NCI-H69 (cell line): ENCODE measurements at regions not wholly inside any gene's neighbourhood (a gene's known extent, or its start where the extent isn't known, plus 50 kb on each side); places are given as distances from the start of the nearest gene placed in this dataset.

Experiments
- DNase-seq: peaks from one replicate; lab custom pipeline; 2025; lab: John Stamatoyannopoulos, UW

- no peak for DNase-seq
Observed at GRCh38 chr12:61490526-61491498, 769.4 kb upstream of the USP15 start.

- no peak for DNase-seq
Observed at GRCh38 chr12:61502179-61502578, 758.0 kb upstream of the USP15 start.

GRCh38 chr12:61504396-61505080 lies 755.7 kb upstream of the USP15 start:
- DNase-seq: no peak

- no peak for DNase-seq
Observed at GRCh38 chr12:61513499-61513898, 746.7 kb upstream of the USP15 start.

- no peak for DNase-seq
Observed at GRCh38 chr12:61514016-61514415, 746.2 kb upstream of the USP15 start.

GRCh38 chr12:61521258-61521657 lies 738.9 kb upstream of the USP15 start:
- DNase-seq: no peak

GRCh38 chr12:61523276-61523992 lies 736.8 kb upstream of the USP15 start:
- no peak for DNase-seq

- DNase-seq: no peak
Observed at GRCh38 chr12:61524851-61525250, 735.4 kb upstream of the USP15 start.

- no peak for DNase-seq
Observed at GRCh38 chr12:61525331-61525730, 734.9 kb upstream of the USP15 start.

- DNase-seq: no peak
Observed at GRCh38 chr12:61530456-61530855, 729.7 kb upstream of the USP15 start.

- no peak for DNase-seq
Observed at GRCh38 chr12:61531195-61531594, 729.0 kb upstream of the USP15 start.

GRCh38 chr12:61536117-61536516 lies 724.1 kb upstream of the USP15 start:
- no peak for DNase-seq

- DNase-seq: no peak
Observed at GRCh38 chr12:61536525-61536924, 723.7 kb upstream of the USP15 start.

GRCh38 chr12:61538951-61539350 lies 721.3 kb upstream of the USP15 start:
- no peak for DNase-seq

- DNase-seq: no peak
Observed at GRCh38 chr12:61542551-61542950, 717.7 kb upstream of the USP15 start.

GRCh38 chr12:61546296-61546695 lies 713.9 kb upstream of the USP15 start:
- no peak for DNase-seq

GRCh38 chr12:61553091-61553490 lies 707.1 kb upstream of the USP15 start:
- DNase-seq: no peak

- no peak for DNase-seq
Observed at GRCh38 chr12:61554268-61555008, 705.8 kb upstream of the USP15 start.

GRCh38 chr12:61563665-61564450 lies 696.3 kb upstream of the USP15 start:
- DNase-seq: no peak

GRCh38 chr12:61564466-61564865 lies 695.7 kb upstream of the USP15 start:
- DNase-seq: no peak

GRCh38 chr12:61566183-61566582 lies 694.0 kb upstream of the USP15 start:
- no peak for DNase-seq
